HFF-Myc (cell line): ENCODE measurements at regions not wholly inside any gene's neighbourhood (a gene's known extent, or its start where the extent isn't known, plus 50 kb on each side); places are given as distances from the start of the nearest gene placed in this dataset.

Experiments used
- DNase-seq: peaks from one replicate; pipeline ENCODE4 v3.0.0-alpha.2; 2011; ENCODE audit warnings: low read depth; ENCODE audit errors: extremely low read depth
- H3K4me3 ChIP-seq: replicated peaks from 2 replicates; pipeline ENCODE4 v1.5.1; 2011; ENCODE audit warnings: low read depth, mild to moderate bottlenecking, control low read depth, low read length
- CTCF ChIP-seq: IDR thresholded peaks from 2 replicates; pipeline ENCODE4 v1.5.1; 2012; ENCODE audit warnings: mild to moderate bottlenecking, low read depth, low read length, control low read depth; ENCODE audit errors: missing control alignments

DNA sequence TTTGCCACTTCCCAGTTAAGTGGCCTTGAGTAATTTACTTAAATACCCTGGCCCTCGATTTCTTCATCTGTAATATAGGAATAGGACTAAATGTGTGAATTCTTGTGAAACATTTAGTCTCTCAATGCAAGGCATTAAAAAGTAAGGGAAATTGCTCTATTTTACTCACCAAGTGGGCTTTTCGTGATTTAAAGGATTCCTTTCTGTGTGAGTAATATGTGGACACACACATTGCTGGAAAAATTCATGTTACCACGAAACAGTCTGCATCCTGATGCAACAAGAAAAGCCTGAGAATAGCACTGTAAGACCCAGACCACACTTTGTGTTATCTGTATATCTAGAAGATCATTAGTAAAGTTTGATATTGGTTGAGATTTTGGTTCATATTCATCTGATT, 1243.0 kb upstream of the CDH9 start:
- TF ChIP-seq CTCF, result no peak
- no peak overlapping the region for H3K4me3 ChIP-seq
- no peak for DNase-seq

- no peak for TF ChIP-seq CTCF
- DNase-seq, result no peak
- no peak overlapping the region for H3K4me3 ChIP-seq
Observed at GRCh38 chr5:28275931-28276330, 1237.5 kb upstream of the CDH9 start.

DNA sequence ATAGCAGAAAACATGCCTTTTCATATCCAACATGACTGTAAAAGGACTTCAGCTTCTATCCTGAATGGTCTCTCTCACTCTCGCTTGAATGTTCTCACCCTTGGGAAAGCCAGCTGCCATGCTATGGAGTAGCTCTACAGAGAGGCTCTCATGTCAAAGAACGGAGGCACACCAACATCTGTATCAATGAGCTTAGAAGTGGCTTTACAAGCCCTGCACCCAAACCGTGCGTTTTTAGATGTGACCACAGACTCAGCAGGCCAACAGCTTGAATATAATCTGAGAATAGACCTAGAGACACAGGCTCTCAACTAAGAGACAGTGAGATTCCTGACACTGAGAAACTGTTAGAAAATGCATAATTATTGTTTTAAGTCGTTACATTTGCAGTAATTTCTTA, 1231.6 kb upstream of the CDH9 start:
- H3K4me3 ChIP-seq, result no peak overlapping the region
- TF ChIP-seq CTCF, result no peak
- no peak for DNase-seq

GRCh38 chr5:28265877-28266276, 1227.5 kb upstream of the CDH9 start:
- DNase-seq, result no peak
- no peak overlapping the region for H3K4me3 ChIP-seq
- no peak for TF ChIP-seq CTCF

- no peak for TF ChIP-seq CTCF
- DNase-seq, result no peak
- H3K4me3 ChIP-seq, result no peak overlapping the region
Observed at GRCh38 chr5:28254846-28255245, 1216.5 kb upstream of the CDH9 start.

GRCh38 chr5:28253431-28253830, 1215.0 kb upstream of the CDH9 start:
- no peak overlapping the region for H3K4me3 ChIP-seq
- DNase-seq, result no peak
- TF ChIP-seq CTCF, result no peak

DNA sequence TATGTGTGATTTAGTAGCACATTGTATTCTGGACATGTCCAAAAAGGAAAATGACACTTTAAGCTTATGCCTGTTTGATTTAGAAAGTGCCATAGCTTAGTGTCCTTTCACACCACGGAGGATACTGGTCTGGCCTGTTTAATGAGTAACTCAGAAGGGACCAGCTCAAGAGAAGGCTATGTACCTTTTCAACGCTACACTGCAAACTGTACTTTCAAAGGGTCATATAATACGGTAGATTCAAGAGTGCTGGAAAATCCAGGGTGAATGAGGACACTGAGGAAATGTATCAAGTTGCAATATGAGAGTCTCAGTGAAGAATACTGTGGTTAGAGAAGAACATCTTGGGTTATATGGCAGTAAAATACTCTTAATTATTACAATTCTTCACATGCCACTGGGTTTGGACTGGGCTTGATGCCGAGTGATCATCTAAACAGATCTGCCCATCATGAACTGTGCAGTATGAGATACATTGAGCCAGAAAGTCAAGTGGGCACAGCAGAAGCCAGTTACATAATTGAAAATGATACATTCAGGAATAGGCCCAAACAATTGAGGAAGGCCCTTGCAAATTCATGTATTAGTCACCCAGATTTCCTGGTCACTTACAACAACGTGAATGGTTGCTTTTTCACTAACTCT, 1211.5 kb upstream of the CDH9 start:
- no peak for DNase-seq
- no peak for TF ChIP-seq CTCF

More for the DNA sequence above, 1211.5 kb upstream of the CDH9 start:
- H3K4me3 ChIP-seq, result no peak overlapping the region
